Body of pancreas (tissue), 4 donors: ENCODE measurements at regions not wholly inside any gene's neighbourhood (a gene's known extent, or its start where the extent isn't known, plus 50 kb on each side); places are given as distances from the start of the nearest gene placed in this dataset.

Experiments
- POLR2A ChIP-seq, 3 donors: fragments of 450-650 bp; IDR thresholded peaks; one replicate each; pipeline ENCODE4 v1.6.1; 2016; ENCODE audit warnings: antibody characterized with exemption in 3 of 3, mild to moderate bottlenecking in 2 of 3
- TF ChIP-seq, protein P1 (sequence below), 7 experiments: fragments of 450-650 bp in 4 of 7; fragments of 200-600 bp in 3 of 7; sonication (generic) in 3 of 7; IDR thresholded peaks; one replicate each; pipeline ENCODE4 v1.5.1; 2016 to 2019; ENCODE audit warnings: antibody characterized with exemption in 7 of 7

DNA sequence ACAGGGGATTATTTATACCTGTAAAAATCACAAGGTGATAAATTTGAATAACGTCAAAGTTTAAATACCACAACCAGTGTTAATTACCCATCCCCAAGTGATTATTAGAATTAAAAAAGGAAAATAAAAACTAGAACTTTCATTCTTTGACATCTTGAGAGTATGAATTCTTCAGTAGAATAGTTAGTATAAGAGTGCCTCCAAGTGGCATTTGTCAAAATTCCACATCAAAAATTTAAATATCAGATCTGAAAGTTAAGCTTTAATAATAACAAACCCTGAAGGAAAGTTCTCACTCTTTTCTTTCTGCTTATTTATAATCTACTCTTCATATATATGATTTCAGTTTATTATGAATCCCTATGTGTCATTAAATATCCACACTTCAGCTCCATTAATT, 273.7 kb upstream of the KYNU start:
- TF ChIP-seq, protein P1, sequence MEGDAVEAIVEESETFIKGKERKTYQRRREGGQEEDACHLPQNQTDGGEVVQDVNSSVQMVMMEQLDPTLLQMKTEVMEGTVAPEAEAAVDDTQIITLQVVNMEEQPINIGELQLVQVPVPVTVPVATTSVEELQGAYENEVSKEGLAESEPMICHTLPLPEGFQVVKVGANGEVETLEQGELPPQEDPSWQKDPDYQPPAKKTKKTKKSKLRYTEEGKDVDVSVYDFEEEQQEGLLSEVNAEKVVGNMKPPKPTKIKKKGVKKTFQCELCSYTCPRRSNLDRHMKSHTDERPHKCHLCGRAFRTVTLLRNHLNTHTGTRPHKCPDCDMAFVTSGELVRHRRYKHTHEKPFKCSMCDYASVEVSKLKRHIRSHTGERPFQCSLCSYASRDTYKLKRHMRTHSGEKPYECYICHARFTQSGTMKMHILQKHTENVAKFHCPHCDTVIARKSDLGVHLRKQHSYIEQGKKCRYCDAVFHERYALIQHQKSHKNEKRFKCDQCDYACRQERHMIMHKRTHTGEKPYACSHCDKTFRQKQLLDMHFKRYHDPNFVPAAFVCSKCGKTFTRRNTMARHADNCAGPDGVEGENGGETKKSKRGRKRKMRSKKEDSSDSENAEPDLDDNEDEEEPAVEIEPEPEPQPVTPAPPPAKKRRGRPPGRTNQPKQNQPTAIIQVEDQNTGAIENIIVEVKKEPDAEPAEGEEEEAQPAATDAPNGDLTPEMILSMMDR (IDR thresholded peaks at IDR 0.05) = peak in 5 of 7 experiments; percentile 16 to 30 (median 23)
- TF ChIP-seq POLR2A (IDR thresholded peaks at IDR 0.05) = no peak
